ENCODE measurements at regions not wholly inside any gene's neighbourhood (a gene's known extent, or its start where the extent isn't known, plus 50 kb on each side); places are given as distances from the start of the nearest gene placed in this dataset.
"Not testable (repeated sequence)": the region's sequence is repeated elsewhere in the genome, so short reads cannot be mapped to it uniquely, and the experiment has no call there.

GRCh38 chr9:24879591-24879990 is 333.9 kb upstream of the IZUMO3 start:
- Histone ChIP-seq H3K27ac (ENCODE audit: low read depth, low read length) (no peak overlapping the region), H3K36me3 (ENCODE audit: control insufficient read depth, insufficient read depth, low read length) (no peaks in the 10 kb centered on the region), H3K4me3 (ENCODE audit: low read length) (no peak overlapping the region), H3K9me3 (ENCODE audit: control insufficient read depth, low read length) (no peaks in the 10 kb centered on the region), H3K9ac (ENCODE audit: extremely low read depth, low read length, poor library complexity, severe bottlenecking) (no peak overlapping the region), H3K4me1 (ENCODE audit: control insufficient read depth, insufficient read depth, low read length) (no peaks in the 10 kb centered on the region), H3K27me3 (ENCODE audit: control insufficient read depth, insufficient read depth, low read length, poor library complexity, severe bottlenecking) (no peaks in the 10 kb centered on the region)
- no peak overlapping the region for H3K4me3 Mint-ChIP-seq
- H3K36me3 Mint-ChIP-seq (ENCODE audit: low read depth) = no peaks in the 10 kb centered on the region
- no peak for DNase-seq
- no peaks in the 10 kb centered on the region for H3K27me3 Mint-ChIP-seq (ENCODE audit: insufficient read depth)
- TF ChIP-seq CTCF (conservative IDR thresholded peaks at IDR 0.05) = no peak
- 67 to 86% methylated on average over 1 to 2 of the region's 2 CpGs for WGBS, 2 experiments (ENCODE audit: insufficient coverage in 1 of 2, insufficient read length in 1 of 2)
- no peak overlapping the region for H3K27ac Mint-ChIP-seq
- H3K9me3 Mint-ChIP-seq = no peaks in the 10 kb centered on the region
- peaks cover 5% of the 10 kb centered on the region for H3K4me1 Mint-ChIP-seq

- not testable (repeated sequence) for H3K27ac ChIP-seq (ENCODE audit: low read depth, low read length); H3K4me3 Mint-ChIP-seq; H3K4me1 Mint-ChIP-seq; H3K36me3 Mint-ChIP-seq (ENCODE audit: low read depth); H3K4me3 ChIP-seq (ENCODE audit: low read length); H3K9me3 ChIP-seq (ENCODE audit: control insufficient read depth, low read length); H3K27me3 ChIP-seq (ENCODE audit: control insufficient read depth, insufficient read depth, low read length, poor library complexity, severe bottlenecking); H3K27ac Mint-ChIP-seq; H3K36me3 ChIP-seq (ENCODE audit: control insufficient read depth, insufficient read depth, low read length); H3K27me3 Mint-ChIP-seq (ENCODE audit: insufficient read depth); H3K4me1 ChIP-seq (ENCODE audit: control insufficient read depth, insufficient read depth, low read length); H3K9me3 Mint-ChIP-seq; DNase-seq; H3K9ac ChIP-seq (ENCODE audit: extremely low read depth, low read length, poor library complexity, severe bottlenecking)
- 70% methylated on average over 1 of the region's 1 CpG; no CpG with 5 or more reads in 1 of the 2 experiments for WGBS, 2 experiments (ENCODE audit: insufficient coverage in 1 of 2, insufficient read length in 1 of 2)
These were observed 310.9 kb upstream of the IZUMO3 start for GRCh38 chr9:24856601-24857000.

GRCh38 chr9:24846248-24846912 is 300.7 kb upstream of the IZUMO3 start:
- Mint-ChIP-seq H3K4me1 (peaks cover 3% of the 10 kb centered on the region), H3K9me3 (no peaks in the 10 kb centered on the region), H3K36me3 (ENCODE audit: low read depth) (no peaks in the 10 kb centered on the region), H3K4me3 (no peak overlapping the region), H3K27ac (no peak overlapping the region), H3K27me3 (ENCODE audit: insufficient read depth) (no peaks in the 10 kb centered on the region)
- DNase-seq = no peak
- Histone ChIP-seq H3K27me3 (ENCODE audit: control insufficient read depth, insufficient read depth, low read length, poor library complexity, severe bottlenecking) (no peaks in the 10 kb centered on the region), H3K27ac (ENCODE audit: low read depth, low read length) (no peak overlapping the region), H3K9ac (ENCODE audit: extremely low read depth, low read length, poor library complexity, severe bottlenecking) (no peak overlapping the region), H3K4me3 (ENCODE audit: low read length) (no peak overlapping the region), H3K9me3 (ENCODE audit: control insufficient read depth, low read length) (no peaks in the 10 kb centered on the region), H3K4me1 (ENCODE audit: control insufficient read depth, insufficient read depth, low read length) (no peaks in the 10 kb centered on the region), H3K36me3 (ENCODE audit: control insufficient read depth, insufficient read depth, low read length) (no peaks in the 10 kb centered on the region)
- WGBS, 2 experiments (ENCODE audit: insufficient coverage in 1 of 2, insufficient read length in 1 of 2) = 92 to 93% methylated on average over 2 to 3 of the region's 3 CpGs
- no peak for TF ChIP-seq CTCF (conservative IDR thresholded peaks at IDR 0.05)

GRCh38 chr9:24844217-24844616 is 298.5 kb upstream of the IZUMO3 start:
- TF ChIP-seq CTCF (conservative IDR thresholded peaks at IDR 0.05) = no peak
- H3K36me3 Mint-ChIP-seq (ENCODE audit: low read depth) = no peaks in the 10 kb centered on the region
- peaks cover 3% of the 10 kb centered on the region for H3K4me1 Mint-ChIP-seq
- Histone ChIP-seq H3K36me3 (ENCODE audit: control insufficient read depth, insufficient read depth, low read length) (no peaks in the 10 kb centered on the region), H3K4me3 (ENCODE audit: low read length) (no peak overlapping the region), H3K27ac (ENCODE audit: low read depth, low read length) (no peak overlapping the region), H3K9me3 (ENCODE audit: control insufficient read depth, low read length) (no peaks in the 10 kb centered on the region), H3K9ac (ENCODE audit: extremely low read depth, low read length, poor library complexity, severe bottlenecking) (no peak overlapping the region), H3K4me1 (ENCODE audit: control insufficient read depth, insufficient read depth, low read length) (no peaks in the 10 kb centered on the region), H3K27me3 (ENCODE audit: control insufficient read depth, insufficient read depth, low read length, poor library complexity, severe bottlenecking) (no peaks in the 10 kb centered on the region)
- H3K27ac Mint-ChIP-seq = no peak overlapping the region
- DNase-seq = no peak
- WGBS, 2 experiments (ENCODE audit: insufficient coverage in 1 of 2, insufficient read length in 1 of 2) = 93 to 100% methylated on average over 1 to 2 of the region's 2 CpGs
- no peak overlapping the region for H3K4me3 Mint-ChIP-seq
- no peaks in the 10 kb centered on the region for H3K27me3 Mint-ChIP-seq (ENCODE audit: insufficient read depth)
- H3K9me3 Mint-ChIP-seq = no peaks in the 10 kb centered on the region
